Activated naive CD4-positive, alpha-beta T cell treated with anti-CD3 and anti-CD28 coated beads for 36 hours (primary cell): ENCODE measurements at regions not wholly inside any gene's neighbourhood (a gene's known extent, or its start where the extent isn't known, plus 50 kb on each side); places are given as distances from the start of the nearest gene placed in this dataset.

Experiments used
- CTCF ChIA-PET: fragments of 350-600 bp; sonication (Branson Sonifier 250); formaldehyde crosslinking; loops from one replicate; lab custom pipeline; 2021; ENCODE audit warnings: antibody characterized with exemption; lab: Charles Lee
- DNase-seq: peaks from one replicate; pipeline ENCODE4 v3.0.0-alpha.2; 2020
- H3K27ac Mint-ChIP-seq: one replicate; pipeline ENCODE4 v1.8.0; 2021; ENCODE audit warnings: mild to moderate bottlenecking, mixed read lengths
- H3K27me3 Mint-ChIP-seq: one replicate; pipeline ENCODE4 v1.8.0; 2021; ENCODE audit warnings: low read depth, mixed read lengths
- H3K36me3 Mint-ChIP-seq: one replicate; pipeline ENCODE4 v1.8.0; 2021; ENCODE audit warnings: low read depth, mixed read lengths
- H3K4me1 Mint-ChIP-seq: one replicate; pipeline ENCODE4 v1.8.0; 2021; ENCODE audit warnings: low read depth, mixed read lengths
- H3K4me3 Mint-ChIP-seq: one replicate; pipeline ENCODE4 v1.8.0; 2021; ENCODE audit warnings: mild to moderate bottlenecking, moderate library complexity, mixed read lengths
- H3K9me3 Mint-ChIP-seq: one replicate; pipeline ENCODE4 v1.8.0; 2021; ENCODE audit warnings: mixed read lengths
- intact Hi-C: fragments of 100-400 bp; cut with micrococcal nuclease; formaldehyde crosslinking; loops from one replicate; pipeline ENCODE4 v1.15.1; 2023

GRCh38 chr2:45209875-45210274 is 200.6 kb upstream of the SIX2 start:
- peaks cover 7% of the 10 kb centered on the region for H3K27me3 Mint-ChIP-seq
- H3K27ac Mint-ChIP-seq = no peak overlapping the region
- H3K36me3 Mint-ChIP-seq = no peaks in the 10 kb centered on the region
- no peak for DNase-seq
- no peaks in the 10 kb centered on the region for H3K4me1 Mint-ChIP-seq
- no peaks in the 10 kb centered on the region for H3K9me3 Mint-ChIP-seq
- CTCF ChIA-PET = no interaction called here
- no peak overlapping the region for H3K4me3 Mint-ChIP-seq
- intact Hi-C loops = no loop called here

GRCh38 chr2:45209302-45209701 is 200.1 kb upstream of the SIX2 start:
- intact Hi-C loops = no loop called here
- no peaks in the 10 kb centered on the region for H3K9me3 Mint-ChIP-seq
- CTCF ChIA-PET = no interaction called here

GRCh38 chr2:45207101-45207500 is 197.8 kb upstream of the SIX2 start:
- intact Hi-C loops = no loop called here
- Mint-ChIP-seq H3K27me3 (peaks cover 2% of the 10 kb centered on the region), H3K4me3 (no peak overlapping the region), H3K4me1 (no peaks in the 10 kb centered on the region), H3K36me3 (no peaks in the 10 kb centered on the region), H3K9me3 (peaks cover 2% of the 10 kb centered on the region), H3K27ac (no peak overlapping the region)
- CTCF ChIA-PET = no interaction called here
- DNase-seq = no peak

More at GRCh38 chr2:45209302-45209701, 200.1 kb upstream of the SIX2 start:
- no peak for DNase-seq
- H3K27me3 Mint-ChIP-seq = peaks cover 6% of the 10 kb centered on the region
- H3K27ac Mint-ChIP-seq = no peak overlapping the region
- no peaks in the 10 kb centered on the region for H3K4me1 Mint-ChIP-seq
- H3K36me3 Mint-ChIP-seq = no peaks in the 10 kb centered on the region
- no peak overlapping the region for H3K4me3 Mint-ChIP-seq

DNA sequence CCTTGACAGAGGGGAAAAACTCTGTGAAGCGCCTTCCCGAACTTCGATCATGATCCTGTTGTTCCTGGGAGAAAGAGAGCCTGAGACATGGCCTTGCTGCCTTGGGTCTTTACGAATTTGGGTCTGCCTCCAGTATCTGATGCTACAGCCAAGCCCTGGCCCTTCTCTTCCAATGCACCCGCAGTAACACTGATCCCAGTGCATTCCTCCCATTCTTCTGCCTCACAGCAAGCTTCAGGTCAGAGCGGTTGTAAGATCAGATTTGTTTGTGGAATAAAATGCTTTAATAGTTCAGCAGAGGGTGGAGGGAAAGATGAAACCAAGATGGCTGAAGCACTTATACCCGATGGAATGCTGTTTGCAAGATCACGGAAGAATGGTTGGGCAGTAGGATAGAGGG is 196.7 kb upstream of the SIX2 start:
- H3K4me1 Mint-ChIP-seq = no peaks in the 10 kb centered on the region
- CTCF ChIA-PET = no interaction called here
- no peak for DNase-seq
- H3K9me3 Mint-ChIP-seq = peaks cover 4% of the 10 kb centered on the region
- peaks cover 2% of the 10 kb centered on the region for H3K27me3 Mint-ChIP-seq
- no peaks in the 10 kb centered on the region for H3K36me3 Mint-ChIP-seq
- H3K27ac Mint-ChIP-seq = no peak overlapping the region
- intact Hi-C loops = no loop called here
- no peak overlapping the region for H3K4me3 Mint-ChIP-seq

DNA sequence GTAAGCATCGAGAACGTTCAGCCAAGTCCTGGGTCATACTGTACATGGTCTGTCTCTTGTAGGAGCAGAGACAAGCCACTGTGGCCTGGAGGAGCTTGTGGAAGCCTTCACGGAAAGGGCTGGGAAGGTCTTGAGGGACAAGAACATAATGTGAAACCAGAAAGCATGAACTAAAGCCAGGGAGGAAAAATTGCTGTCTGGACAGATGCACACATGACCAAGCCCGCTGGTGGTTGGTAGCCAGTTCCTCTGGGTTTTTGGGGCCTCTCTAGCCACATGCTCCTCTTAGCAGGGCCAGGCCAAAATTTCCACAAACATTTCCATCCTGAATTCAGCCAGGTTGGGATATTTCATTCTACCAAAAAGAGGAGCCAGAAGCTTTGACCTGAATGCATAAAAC is 196.2 kb upstream of the SIX2 start:
- no peaks in the 10 kb centered on the region for H3K36me3 Mint-ChIP-seq
- H3K27me3 Mint-ChIP-seq = peaks cover 2% of the 10 kb centered on the region
- no peak for DNase-seq
- H3K4me1 Mint-ChIP-seq = no peaks in the 10 kb centered on the region
- peaks cover 4% of the 10 kb centered on the region for H3K9me3 Mint-ChIP-seq
- H3K27ac Mint-ChIP-seq = no peak overlapping the region
- H3K4me3 Mint-ChIP-seq = no peak overlapping the region
- CTCF ChIA-PET = no interaction called here
- intact Hi-C loops = no loop called here

GRCh38 chr2:45203400-45203799 is 194.1 kb upstream of the SIX2 start:
- Mint-ChIP-seq H3K27me3 (peaks cover 2% of the 10 kb centered on the region), H3K4me1 (no peaks in the 10 kb centered on the region), H3K27ac (no peak overlapping the region), H3K36me3 (no peaks in the 10 kb centered on the region), H3K9me3 (peaks cover 4% of the 10 kb centered on the region), H3K4me3 (no peak overlapping the region)
- intact Hi-C loops = no loop called here
- CTCF ChIA-PET = no interaction called here
- DNase-seq = no peak

- Mint-ChIP-seq H3K36me3 (no peaks in the 10 kb centered on the region), H3K9me3 (peaks cover 4% of the 10 kb centered on the region), H3K27me3 (peaks cover 2% of the 10 kb centered on the region), H3K4me1 (no peaks in the 10 kb centered on the region), H3K27ac (no peak overlapping the region), H3K4me3 (no peak overlapping the region)
- intact Hi-C loops = no loop called here
- DNase-seq = no peak
- CTCF ChIA-PET = no interaction called here
These were observed 190.7 kb upstream of the SIX2 start for GRCh38 chr2:45199973-45200372.

DNA sequence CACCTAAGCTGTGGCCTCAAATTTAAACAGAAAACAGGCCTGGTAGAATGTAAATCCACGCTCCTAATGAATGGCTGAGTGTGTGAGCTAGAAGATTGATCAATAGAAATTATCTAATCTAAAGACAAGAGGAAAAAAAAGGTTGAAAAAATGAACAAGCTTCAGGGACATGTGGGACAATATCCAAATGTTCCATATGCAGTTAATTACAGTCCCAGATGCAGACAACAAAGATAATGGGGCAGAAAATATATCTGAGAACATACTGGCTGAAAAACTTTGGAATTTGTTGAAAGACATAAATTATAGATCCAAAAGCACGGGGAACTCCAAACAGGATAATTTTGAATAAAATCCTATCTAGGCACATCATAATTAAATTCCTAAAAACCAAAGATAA is 186.7 kb upstream of the SIX2 start:
- intact Hi-C loops = no loop called here
- Mint-ChIP-seq H3K4me3 (no peak overlapping the region), H3K9me3 (no peaks in the 10 kb centered on the region), H3K4me1 (no peaks in the 10 kb centered on the region), H3K27me3 (peaks cover 16% of the 10 kb centered on the region), H3K27ac (no peak overlapping the region), H3K36me3 (no peaks in the 10 kb centered on the region)
- CTCF ChIA-PET = no interaction called here
- no peak for DNase-seq

DNA sequence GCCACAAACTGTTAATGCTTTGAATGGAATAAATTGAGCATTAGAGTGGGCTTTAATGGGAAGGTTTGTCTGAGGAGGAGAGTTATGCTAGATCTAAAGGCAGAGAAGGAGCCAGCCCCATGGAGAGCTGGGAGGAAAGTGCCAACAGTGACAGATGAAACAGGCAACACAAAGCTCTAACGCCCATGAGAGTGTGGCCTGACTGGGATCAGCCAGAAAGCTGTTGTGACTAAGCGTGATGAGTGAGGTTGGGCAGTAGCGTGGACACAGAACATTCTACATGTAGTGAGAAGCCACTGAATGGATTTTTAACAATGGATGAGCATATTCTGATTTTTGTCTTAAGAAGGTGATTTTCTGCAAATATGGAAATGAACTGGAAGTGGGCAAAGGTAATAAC is 185.3 kb upstream of the SIX2 start:
- H3K27me3 Mint-ChIP-seq = peaks cover 16% of the 10 kb centered on the region
- H3K27ac Mint-ChIP-seq = no peak overlapping the region
- H3K4me3 Mint-ChIP-seq = no peak overlapping the region
- DNase-seq = no peak
- H3K9me3 Mint-ChIP-seq = no peaks in the 10 kb centered on the region
- no peaks in the 10 kb centered on the region for H3K36me3 Mint-ChIP-seq
- CTCF ChIA-PET = no interaction called here
- no peaks in the 10 kb centered on the region for H3K4me1 Mint-ChIP-seq
- intact Hi-C loops = no loop called here

DNA sequence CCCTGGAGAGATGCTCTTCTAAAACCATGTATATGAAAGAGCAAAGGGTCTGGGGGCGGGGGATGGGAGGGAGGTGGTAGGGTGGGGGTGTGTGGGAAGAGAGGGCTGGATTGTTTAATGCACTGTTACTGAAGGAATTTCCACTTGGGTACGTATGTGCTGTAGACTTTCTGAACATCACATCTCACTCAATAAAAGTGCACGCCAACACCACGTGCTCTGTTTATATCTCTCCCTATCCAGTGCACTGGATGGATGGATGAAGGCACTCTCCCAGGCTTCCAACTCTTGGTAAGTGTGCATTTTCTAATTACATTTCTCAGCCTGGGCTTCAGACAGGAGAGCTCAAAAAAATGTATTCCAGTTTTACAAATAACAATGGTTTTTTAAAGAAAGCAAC is 184.3 kb upstream of the SIX2 start:
- intact Hi-C loops = no loop called here
- CTCF ChIA-PET = no interaction called here
- Mint-ChIP-seq H3K27me3 (peaks cover 22% of the 10 kb centered on the region), H3K9me3 (no peaks in the 10 kb centered on the region), H3K36me3 (no peaks in the 10 kb centered on the region), H3K27ac (no peak overlapping the region), H3K4me1 (no peaks in the 10 kb centered on the region), H3K4me3 (no peak overlapping the region)
- no peak for DNase-seq

- H3K27me3 Mint-ChIP-seq = peaks cover 23% of the 10 kb centered on the region
- intact Hi-C loops = no loop called here
- no peak overlapping the region for H3K27ac Mint-ChIP-seq
- no peaks in the 10 kb centered on the region for H3K36me3 Mint-ChIP-seq
- CTCF ChIA-PET = no interaction called here
- no peaks in the 10 kb centered on the region for H3K9me3 Mint-ChIP-seq
- H3K4me1 Mint-ChIP-seq = no peaks in the 10 kb centered on the region
- no peak overlapping the region for H3K4me3 Mint-ChIP-seq
- DNase-seq = no peak
These were observed 183.7 kb upstream of the SIX2 start for GRCh38 chr2:45192991-45193390.

- Mint-ChIP-seq H3K27me3 (peaks cover 23% of the 10 kb centered on the region), H3K4me3 (no peak overlapping the region)
These were observed 183.2 kb upstream of the SIX2 start for GRCh38 chr2:45192481-45192880.

DNA sequence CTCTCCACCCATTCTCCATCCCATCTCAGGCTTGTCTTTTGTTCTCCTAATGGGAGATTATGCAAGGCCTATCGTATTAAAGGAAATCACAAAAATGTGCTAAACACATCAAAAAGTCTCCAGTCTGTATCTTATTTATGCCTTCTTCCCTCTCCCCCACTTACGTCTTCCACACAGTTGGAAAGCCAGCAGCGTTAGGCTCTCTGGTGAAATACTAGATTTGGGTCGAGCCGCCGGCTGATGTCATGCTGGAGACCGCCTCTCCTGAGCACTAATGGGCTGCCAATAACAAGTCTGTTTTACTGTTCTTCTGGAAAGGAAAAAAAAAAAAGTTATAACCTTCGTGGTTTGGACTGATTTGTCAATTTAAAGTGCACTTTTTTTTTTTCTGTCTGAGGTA is 182.7 kb upstream of the SIX2 start:
- H3K27me3 Mint-ChIP-seq = peaks cover 23% of the 10 kb centered on the region
- intact Hi-C loops = no loop called here
- H3K36me3 Mint-ChIP-seq = no peaks in the 10 kb centered on the region
- H3K4me3 Mint-ChIP-seq = no peak overlapping the region
- no peak overlapping the region for H3K27ac Mint-ChIP-seq
- no peak for DNase-seq
- no peaks in the 10 kb centered on the region for H3K4me1 Mint-ChIP-seq
- CTCF ChIA-PET = no interaction called here
- H3K9me3 Mint-ChIP-seq = no peaks in the 10 kb centered on the region

More at GRCh38 chr2:45192481-45192880, 183.2 kb upstream of the SIX2 start:
- Mint-ChIP-seq H3K36me3 (no peaks in the 10 kb centered on the region), H3K4me1 (no peaks in the 10 kb centered on the region), H3K9me3 (no peaks in the 10 kb centered on the region), H3K27ac (no peak overlapping the region)
- CTCF ChIA-PET = no interaction called here
- no peak for DNase-seq
- intact Hi-C loops = no loop called here
